Testis (tissue), 2 donors: ENCODE measurements at regions not wholly inside any gene's neighbourhood (a gene's known extent, or its start where the extent isn't known, plus 50 kb on each side); places are given as distances from the start of the nearest gene placed in this dataset.

Experiments
- CTCF ChIP-seq, 3 experiments: fragments of 450-650 bp in 2 of 3; fragments of 200-600 bp in 1 of 3; sonication (generic) in 1 of 3; IDR thresholded peaks; one replicate each; pipeline ENCODE4 v1.5.1; 2016 to 2019; ENCODE audit warnings: antibody characterized with exemption in 3 of 3, mild to moderate bottlenecking in 2 of 3, moderate library complexity in 1 of 3
- POLR2A ChIP-seq: fragments of 450-650 bp; IDR thresholded peaks from one replicate; pipeline ENCODE4 v1.6.1; 2017; ENCODE audit warnings: antibody characterized with exemption, mild to moderate bottlenecking, moderate library complexity

- TF ChIP-seq CTCF (IDR thresholded peaks at IDR 0.05) (no peak), POLR2A (no peak)
Observed at GRCh38 chr3:159770998-159771397, 217.6 kb upstream of the IL12A start.
